ENCODE measurements at regions not wholly inside any gene's neighbourhood (a gene's known extent, or its start where the extent isn't known, plus 50 kb on each side); places are given as distances from the start of the nearest gene placed in this dataset.
A peak's percentile ranks its signal among the peaks of the same experiment; 100 is the strongest.

DNA sequence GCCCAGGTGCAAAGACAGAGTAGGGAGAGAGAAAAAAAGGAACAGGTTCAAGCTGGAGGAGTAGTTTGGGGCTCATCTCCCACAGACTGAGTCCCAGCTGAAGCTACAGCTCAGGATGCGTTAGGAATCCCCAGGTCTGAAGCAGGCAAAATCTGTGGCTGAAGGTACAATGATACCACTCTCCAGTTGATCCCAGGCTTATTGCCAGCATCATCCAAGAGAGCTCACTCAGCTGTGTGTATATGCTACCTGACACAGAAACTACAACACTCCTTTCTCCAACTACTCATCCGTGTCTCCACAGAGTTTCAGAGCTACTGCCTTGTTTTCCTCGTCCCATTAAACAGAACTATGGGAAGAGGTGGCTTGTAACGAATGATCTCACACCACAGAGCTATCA is 851.3 kb downstream of the GRID1 start:
- no peak for DNase-seq

DNA sequence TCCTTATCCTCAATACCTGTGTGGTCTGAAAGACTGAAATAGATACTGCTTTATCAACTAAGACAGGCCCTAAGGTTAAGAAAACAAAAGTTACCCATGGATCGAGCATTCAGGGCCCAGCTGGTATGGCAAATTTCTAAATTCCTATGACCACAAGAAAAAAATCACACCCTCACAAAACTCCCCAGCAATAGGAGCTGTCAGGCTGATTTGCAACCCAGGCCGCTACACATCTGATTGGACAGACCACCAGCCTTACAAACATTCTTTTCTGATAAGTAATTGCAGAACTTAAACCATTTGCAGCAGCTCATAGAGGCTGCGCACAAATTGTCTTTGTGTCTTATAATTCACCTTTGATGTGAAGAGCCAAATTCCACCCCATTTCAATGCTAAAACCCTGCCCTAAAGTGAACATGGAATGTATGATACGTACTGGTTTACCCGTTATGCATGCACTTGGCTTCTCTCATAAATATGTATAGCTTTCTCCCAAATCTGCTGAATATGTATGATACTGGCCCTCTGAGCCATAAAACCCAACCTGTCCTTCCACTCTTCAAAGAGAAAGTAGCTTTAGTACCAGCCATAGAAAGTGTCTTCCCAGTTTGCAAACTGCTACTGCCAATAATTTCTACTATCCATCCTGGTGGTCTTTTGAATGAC is 842.5 kb downstream of the GRID1 start:
- no peak for DNase-seq

DNA sequence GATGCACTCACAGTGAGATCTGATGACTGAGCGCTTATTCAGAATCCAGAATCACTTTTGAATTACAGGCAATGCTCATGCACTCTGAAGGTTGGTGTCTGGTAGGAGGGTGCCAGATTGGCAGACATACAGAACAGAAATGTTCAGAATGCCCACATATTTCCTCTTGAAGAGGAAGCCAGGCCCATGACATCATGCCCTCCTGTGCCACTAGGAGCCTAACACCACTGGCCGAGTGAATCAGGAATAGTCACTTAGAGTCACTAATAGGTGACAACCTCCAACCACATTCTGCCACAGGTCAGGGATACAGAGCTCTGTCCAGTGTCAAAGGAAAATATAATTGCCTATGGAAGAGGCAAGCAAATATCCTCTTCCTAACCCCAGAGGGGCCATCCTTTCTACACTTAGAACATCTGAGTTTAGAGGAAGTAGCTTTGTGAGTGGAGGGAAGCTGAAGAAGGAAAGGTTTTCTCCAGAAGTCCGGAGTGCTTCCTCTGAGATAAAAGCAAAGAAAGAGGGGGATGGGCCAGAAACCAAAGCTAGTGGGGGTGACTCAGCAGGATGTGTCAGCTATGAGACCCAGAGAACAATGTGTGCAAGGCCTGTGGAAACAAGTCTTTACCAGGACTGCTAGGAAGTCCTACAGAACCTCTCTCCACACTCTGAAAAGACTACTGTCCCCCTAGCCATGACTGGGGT is 838.8 kb downstream of the GRID1 start:
- no peak for DNase-seq

DNA sequence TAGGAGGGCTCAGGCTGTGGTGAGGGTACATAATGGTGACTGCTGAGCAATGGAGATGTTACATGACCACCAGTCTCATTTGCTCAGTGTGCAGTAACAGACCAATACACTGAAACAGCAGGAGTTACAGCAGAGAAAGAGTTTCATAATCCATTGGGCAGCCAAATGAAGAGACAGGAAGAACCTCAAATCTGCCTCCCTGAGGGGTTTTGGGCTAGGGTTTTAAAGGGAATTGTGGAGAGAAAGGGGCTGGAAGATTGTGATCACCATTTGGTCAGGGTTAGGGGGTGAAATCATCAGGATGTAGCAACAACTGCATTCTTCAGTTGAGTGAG is 838.3 kb downstream of the GRID1 start:
- DNase-seq: no peak

DNA sequence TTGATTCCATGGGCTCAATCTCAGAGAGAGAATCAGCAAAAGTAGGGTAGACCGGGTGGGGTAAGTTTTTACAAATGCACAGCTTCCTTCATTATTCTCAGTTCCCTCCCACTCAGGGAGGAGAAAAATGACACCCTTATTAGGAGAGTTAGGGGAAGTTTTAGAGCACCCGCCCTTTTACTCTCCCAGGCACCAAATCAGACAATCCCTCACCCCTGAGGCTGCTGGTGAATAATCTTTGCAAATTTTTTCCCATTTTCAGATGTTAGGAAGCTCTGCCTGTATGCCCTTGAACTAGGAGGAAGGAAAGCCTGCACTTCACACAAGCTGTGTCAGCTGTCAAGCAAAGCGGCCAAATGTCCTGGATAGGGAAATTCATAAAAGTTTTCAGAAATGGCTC is 834.9 kb downstream of the GRID1 start:
- DNase-seq: no peak

DNA sequence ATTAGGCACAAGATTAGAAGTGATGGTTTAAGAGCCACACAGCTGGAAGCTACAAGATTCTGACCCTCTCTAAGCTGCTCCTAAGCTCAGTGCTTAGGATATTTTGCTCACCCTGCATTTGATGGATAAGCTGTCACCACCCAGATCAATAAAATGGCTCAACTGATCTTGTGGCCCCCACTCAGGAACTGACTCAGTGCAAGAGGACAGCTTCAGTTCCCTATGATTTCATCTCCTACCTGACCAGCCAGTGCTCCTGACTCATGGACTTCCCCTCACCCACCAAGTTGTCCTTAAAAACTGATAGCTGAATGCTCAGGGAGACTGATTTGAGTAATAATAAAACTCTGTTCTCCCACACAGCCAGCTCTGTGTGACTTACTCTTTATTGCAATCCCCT is 833.8 kb downstream of the GRID1 start:
- DNase-seq: no peak

DNA sequence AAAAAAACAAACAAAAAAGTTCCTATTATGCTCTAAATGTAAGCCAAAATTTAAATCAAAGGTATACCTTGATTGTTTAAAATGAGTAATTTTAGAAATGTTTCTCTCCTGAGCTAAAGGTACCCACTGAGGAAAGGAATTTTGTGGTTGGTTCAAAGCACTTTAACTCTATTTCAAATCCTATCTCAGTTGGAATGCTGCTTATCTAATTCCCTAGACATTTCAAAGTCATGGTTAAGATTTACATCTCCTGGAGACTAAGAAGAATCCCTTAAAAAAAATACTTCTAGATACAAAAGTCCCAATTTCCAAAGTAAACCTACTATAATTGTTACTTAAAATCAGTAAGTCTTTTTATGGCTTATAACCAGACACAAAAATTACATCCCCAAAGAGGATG is 830.7 kb downstream of the GRID1 start:
- no peak for DNase-seq

DNA sequence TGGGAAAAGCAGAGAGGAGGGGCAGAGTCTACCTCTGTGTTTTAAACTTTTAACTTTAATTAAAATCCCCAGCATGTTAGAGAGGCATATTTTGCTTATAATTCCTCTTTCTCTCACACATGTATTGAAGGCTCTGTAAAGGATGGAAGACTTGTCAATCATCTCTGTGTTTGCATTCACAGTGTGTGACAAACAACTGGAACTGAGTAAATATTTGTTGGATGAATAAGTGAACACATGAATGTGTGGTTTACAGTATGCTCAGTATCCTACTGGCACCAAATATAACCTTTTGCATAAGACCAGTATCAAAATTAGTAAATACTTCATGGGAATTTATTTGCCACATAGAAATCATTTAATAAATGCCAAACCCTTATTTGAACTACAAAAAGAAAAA is 829.0 kb downstream of the GRID1 start:
- no peak for DNase-seq

DNA sequence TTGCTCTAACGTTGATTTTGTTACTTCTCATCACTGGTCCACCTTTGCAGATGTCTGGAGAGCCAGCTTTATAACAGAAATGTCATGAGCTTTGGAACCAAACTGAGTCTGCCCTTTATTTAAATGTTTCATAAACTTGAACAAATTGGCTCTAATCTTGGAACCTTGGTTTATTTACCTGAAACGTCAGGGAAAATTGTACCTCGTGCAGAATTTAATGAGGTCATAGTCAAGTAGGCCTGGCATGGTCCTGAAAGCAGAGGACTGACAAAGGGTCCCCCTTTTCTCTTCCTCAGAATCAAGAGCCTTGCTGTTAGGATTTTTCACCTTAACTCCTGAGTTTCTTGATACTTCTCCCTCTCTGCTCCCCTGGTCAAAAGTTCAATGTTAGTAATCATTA is 828.0 kb downstream of the GRID1 start:
- DNase-seq: no peak

DNA sequence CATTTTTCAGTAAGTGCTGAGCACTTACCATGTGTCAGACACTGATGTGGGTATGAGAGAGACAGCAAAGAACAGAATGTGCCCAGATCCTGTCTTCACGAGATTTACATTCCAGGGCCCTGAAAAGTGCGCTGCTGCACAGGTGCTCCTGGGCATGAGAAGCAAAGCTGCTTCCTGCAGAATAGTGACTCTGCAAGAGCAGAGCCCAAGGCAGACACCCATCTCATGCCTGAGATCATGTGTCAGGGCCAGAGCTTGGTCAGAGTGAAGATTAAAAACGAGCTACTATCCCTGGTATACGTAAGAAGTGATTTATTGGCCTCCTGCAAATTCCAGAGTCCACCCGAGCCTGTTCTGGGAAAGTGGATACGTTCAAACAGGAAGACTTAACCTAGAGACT is 824.4 kb downstream of the GRID1 start:
- no peak for DNase-seq

DNA sequence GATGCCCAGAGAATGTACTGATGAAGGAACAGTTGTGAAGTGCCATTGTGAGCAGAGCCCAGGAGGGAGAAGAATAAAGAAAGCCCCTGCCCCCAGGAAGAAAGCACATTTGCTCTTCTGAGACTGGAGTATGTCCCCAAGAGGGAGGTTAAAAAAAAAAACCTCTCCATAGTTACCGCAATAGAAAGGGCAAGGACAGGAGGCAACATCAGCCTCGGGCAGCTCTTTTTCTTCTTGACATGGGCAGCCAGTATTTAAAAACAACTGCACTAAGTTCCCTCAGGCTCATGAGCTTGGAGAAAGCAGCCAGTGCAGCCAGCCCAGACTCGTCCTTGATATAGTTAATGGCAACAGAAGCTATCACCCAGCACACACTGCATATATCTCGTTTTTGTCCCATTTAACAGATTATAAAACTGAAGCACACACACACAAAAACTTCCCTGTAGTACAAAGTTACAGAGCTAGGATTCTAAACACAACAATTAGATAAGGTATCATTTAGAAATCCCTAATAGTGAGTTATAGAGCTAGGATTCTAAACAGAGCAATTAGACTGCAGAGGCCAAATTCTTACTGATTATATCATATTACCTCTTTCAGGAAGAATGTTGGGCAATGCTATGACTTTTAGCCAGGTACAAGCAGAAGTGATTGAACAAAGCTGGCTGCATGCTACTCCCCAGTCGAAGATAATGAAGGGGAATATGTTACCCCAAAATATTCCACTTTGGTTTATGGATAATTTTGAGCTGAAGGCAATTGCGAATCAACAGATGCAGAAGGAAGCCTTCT is 823.5 kb downstream of the GRID1 start:
- DNase-seq: no peak

DNA sequence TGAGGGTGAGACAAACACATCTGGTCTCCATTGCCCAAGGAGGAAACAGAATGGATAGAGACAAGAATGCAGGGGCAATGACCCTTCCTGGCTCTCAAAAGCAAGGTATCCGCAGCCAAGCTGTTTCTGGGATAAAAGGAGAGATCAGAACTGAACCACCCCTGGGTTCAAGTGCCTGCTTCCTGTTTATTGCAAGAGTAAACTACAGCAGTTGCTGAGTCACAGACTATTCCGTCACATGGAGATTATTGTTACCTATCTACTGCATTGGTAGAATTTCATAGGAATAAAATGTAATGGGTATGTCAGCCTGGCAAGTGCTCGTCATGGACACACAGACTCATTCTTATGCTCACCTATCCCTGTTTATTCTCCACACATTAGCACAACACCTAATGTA is 821.6 kb downstream of the GRID1 start:
- no peak for DNase-seq

DNA sequence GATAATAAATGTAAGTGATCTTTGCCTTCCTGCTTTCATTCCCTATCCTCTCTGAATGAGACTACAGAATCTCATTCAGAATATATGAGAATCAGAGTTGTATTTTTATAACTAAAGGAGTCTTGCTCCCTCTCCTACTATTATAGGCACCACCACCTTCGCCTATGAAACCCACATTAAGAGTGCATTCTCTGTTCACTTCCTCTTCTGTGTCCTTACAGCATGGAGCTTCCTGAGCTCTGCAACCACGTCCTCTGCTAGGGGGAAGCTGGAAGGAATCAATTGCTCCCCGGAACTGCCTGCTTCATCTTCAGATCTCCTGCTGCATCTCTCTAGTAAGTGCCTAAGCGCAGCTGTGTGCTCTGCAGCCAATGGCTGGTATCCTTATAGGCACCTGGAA is 820.7 kb downstream of the GRID1 start:
- DNase-seq: no peak

DNA sequence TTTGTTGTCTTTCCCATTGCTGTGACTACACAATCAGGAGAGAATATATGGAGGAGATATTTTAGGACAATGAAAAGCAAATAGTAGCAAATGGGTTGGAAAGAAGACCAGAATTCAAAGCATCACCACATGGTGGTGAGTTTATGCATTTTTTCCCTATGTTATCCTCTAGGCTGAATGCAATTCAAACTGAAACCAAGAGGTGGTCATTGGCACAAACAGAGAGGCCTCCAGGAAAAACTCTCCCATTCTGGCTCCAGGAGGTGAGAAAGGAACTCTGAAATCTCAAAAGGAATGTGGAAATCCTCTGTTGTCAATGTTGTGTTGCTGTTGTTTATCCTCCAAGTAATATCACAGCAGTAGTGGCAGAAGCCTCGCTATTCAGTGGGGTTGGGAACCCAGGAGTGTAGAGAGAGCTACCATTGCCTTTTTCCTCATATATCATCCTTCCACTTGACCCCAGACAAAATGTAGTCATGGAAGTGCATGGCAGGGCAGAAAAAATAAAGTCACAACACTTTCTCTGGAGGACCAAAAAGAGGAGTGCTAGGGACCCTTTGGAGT is 819.1 kb downstream of the GRID1 start:
- DNase-seq: no peak

DNA sequence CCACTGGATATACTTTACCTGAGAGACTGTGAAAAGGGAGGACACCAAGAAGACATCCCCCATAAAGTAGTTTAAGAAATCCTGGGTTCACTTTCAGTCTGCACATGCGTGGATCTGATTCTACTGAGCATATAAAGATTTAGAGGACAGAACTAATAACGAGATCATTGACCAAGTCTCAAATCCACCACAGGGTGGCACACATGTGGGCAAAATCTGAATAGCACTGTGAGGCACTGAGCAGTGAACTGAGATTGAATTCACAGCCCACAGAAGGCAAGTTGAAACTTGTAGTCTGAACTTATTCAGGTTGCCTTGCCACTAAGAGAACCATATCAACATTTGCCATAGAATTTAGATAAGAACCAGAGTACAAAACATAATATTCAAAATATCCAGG is 818.6 kb downstream of the GRID1 start:
- peak; percentile 23 for DNase-seq
